Tibial artery (tissue), 4 donors: ENCODE measurements at regions not wholly inside any gene's neighbourhood (a gene's known extent, or its start where the extent isn't known, plus 50 kb on each side); places are given as distances from the start of the nearest gene placed in this dataset.

Source experiments
- DNase-seq, 2 donors: peaks; one replicate each; pipeline ENCODE4 v3.0.0-alpha.2; 2019
- H3K27ac ChIP-seq, 2 donors: fragments of 200-600 bp; sonication (generic) in 1 of 2; 1 replicate in 1 of 2; 2 replicates in 1 of 2; pipeline ENCODE4 v1.5.1; 2018 to 2019; ENCODE audit warnings: mild to moderate bottlenecking in 1 of 2
- H3K27me3 ChIP-seq, 2 donors: fragments of 200-600 bp; sonication (generic) in 1 of 2; one replicate each; pipeline versions ENCODE4 v1.5.1 to v1.6.0; 2016 to 2019
- H3K36me3 ChIP-seq, 3 donors: fragments of 200-600 bp; sonication (generic) in 2 of 3; one replicate each; pipeline ENCODE4 v1.5.1; 2016 to 2019; ENCODE audit warnings: mild to moderate bottlenecking in 2 of 3
- H3K4me1 ChIP-seq, 4 donors: fragments of 200-600 bp; sonication (generic) in 2 of 4; 1 replicate in 3 of 4; 2 replicates in 1 of 4; pipeline ENCODE4 v1.5.1; 2016 to 2019
- H3K4me3 ChIP-seq, 2 donors: fragments of 200-600 bp; sonication (generic) in 1 of 2; 1 replicate in 1 of 2; 2 replicates in 1 of 2; pipeline ENCODE4 v1.5.1; 2018 to 2019; ENCODE audit warnings: mild to moderate bottlenecking in 2 of 2
- H3K9me3 ChIP-seq, 3 donors: fragments of 200-600 bp; sonication (generic) in 1 of 3; one replicate each; pipeline ENCODE4 v1.5.1; 2016 to 2019
- intact Hi-C: fragments of 100-400 bp; cut with DNase I; formaldehyde crosslinking; loops from one replicate; pipeline ENCODE4 v1.15.0; 2023; ENCODE audit warnings: low total_unique reads
- TF ChIP-seq, protein P1 (sequence below), 2 experiments: fragments of 200-600 bp in 1 of 2; fragments of 450-650 bp in 1 of 2; IDR thresholded peaks; one replicate each; pipeline ENCODE4 v1.5.1; 2017 to 2019; ENCODE audit warnings: antibody characterized with exemption in 2 of 2, mild to moderate bottlenecking in 1 of 2, moderate library complexity in 1 of 2

DNA sequence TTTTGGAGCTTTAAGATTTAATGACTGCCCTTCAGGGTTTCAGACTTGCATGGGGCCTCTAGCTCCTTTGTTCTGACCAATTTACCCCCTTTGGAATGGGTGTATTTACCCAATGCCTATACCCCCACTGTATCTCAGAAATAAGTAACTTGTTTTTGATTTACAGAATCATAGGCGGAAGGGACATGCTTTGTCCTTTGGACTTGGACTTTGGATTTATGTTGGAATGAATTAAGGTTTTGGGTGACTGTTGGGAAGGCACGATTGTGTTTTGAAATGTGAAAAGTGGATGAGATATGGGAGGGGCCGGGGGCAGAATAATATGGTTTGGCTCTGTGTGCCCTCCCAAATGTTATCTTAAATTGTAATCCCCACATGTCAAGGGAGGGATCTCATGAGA is 1824.7 kb downstream of the PCDH7 start:
- Histone ChIP-seq H3K27me3 (no peaks in the 10 kb centered on the region), H3K4me3 (no peak overlapping the region), H3K27ac (no peak overlapping the region), H3K36me3 (no peaks in the 10 kb centered on the region), H3K4me1 (no peaks in the 10 kb centered on the region), H3K9me3 (no peaks in the 10 kb centered on the region)
- intact Hi-C loops = no loop called here
- TF ChIP-seq, protein P1, sequence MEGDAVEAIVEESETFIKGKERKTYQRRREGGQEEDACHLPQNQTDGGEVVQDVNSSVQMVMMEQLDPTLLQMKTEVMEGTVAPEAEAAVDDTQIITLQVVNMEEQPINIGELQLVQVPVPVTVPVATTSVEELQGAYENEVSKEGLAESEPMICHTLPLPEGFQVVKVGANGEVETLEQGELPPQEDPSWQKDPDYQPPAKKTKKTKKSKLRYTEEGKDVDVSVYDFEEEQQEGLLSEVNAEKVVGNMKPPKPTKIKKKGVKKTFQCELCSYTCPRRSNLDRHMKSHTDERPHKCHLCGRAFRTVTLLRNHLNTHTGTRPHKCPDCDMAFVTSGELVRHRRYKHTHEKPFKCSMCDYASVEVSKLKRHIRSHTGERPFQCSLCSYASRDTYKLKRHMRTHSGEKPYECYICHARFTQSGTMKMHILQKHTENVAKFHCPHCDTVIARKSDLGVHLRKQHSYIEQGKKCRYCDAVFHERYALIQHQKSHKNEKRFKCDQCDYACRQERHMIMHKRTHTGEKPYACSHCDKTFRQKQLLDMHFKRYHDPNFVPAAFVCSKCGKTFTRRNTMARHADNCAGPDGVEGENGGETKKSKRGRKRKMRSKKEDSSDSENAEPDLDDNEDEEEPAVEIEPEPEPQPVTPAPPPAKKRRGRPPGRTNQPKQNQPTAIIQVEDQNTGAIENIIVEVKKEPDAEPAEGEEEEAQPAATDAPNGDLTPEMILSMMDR (IDR thresholded peaks at IDR 0.05) = no peak
- DNase-seq = no peak

DNA sequence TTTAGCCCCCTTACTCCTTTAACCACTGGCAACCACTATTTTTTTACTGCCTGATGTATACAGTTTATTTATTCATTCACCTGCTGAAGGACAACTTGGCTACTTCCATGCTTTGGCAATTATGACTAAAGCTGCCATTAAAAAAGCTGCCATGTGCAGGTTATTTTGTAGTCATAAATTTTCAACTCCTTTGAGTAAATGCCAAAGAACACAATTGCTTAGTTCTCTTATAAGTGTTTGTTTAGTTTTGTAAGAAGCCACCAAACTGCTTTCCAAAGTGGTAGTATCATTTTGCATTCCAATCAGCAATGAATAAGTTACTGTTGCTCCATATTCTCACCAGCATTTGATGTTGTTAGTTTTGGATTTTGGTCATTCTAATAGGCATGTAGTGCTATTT is 1831.8 kb downstream of the PCDH7 start:
- H3K36me3 ChIP-seq = no peaks in the 10 kb centered on the region
- intact Hi-C loops = no loop called here
- H3K27ac ChIP-seq = no peak overlapping the region
- H3K4me3 ChIP-seq = no peak overlapping the region
- TF ChIP-seq, protein P1 (IDR thresholded peaks at IDR 0.05) = no peak
- no peak for DNase-seq
- H3K9me3 ChIP-seq = no peaks in the 10 kb centered on the region
- H3K4me1 ChIP-seq = no peaks in the 10 kb centered on the region
- no peaks in the 10 kb centered on the region for H3K27me3 ChIP-seq

DNA sequence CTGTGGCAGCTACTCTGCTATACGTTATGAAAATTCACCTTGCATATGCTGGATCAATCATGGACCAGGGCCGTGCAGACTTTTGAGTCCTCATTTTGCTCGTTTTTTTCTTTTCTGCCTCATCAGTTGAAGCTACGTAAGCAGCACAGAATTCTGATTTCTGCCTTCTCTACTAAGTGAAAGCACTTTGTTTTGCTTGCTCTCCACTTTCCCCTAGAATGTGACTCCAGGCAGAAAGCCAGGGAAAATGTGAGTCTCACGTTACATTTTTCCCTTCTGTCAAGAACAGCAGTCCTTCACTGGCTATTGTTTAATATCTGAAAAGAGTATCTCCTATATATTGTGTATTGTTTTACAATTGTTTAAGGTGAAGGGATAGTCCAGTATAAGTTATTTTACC is 1840.1 kb downstream of the PCDH7 start:
- no peaks in the 10 kb centered on the region for H3K36me3 ChIP-seq
- H3K4me3 ChIP-seq = no peak overlapping the region
- no peaks in the 10 kb centered on the region for H3K27me3 ChIP-seq
- no peak for DNase-seq
- no peaks in the 10 kb centered on the region for H3K4me1 ChIP-seq
- intact Hi-C loops = no loop called here
- TF ChIP-seq, protein P1 (IDR thresholded peaks at IDR 0.05) = no peak
- H3K9me3 ChIP-seq = no peaks in the 10 kb centered on the region
- no peak overlapping the region for H3K27ac ChIP-seq

DNA sequence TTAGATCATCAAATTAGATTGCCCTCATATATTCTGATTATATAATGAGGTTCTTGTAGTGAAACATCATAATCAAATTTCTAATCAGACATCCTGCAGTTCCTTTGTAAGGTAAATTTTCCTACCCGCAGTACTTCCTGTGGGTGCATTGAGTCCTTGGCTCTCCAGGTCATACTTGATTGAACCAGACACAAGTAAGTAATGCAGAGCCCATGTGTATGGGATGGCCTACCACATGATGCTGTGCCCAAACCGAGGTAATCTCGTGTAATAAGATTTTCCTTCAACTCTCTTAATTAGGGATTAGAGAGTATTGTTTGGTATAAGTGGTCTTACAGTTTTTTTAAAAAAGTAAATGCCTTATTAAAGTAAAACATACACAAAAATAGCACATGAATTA is 1841.8 kb downstream of the PCDH7 start:
- no peak overlapping the region for H3K27ac ChIP-seq
- no peaks in the 10 kb centered on the region for H3K36me3 ChIP-seq
- intact Hi-C loops = no loop called here
- H3K4me3 ChIP-seq = no peak overlapping the region
- no peaks in the 10 kb centered on the region for H3K4me1 ChIP-seq
- no peaks in the 10 kb centered on the region for H3K27me3 ChIP-seq
- TF ChIP-seq, protein P1 (IDR thresholded peaks at IDR 0.05) = no peak
- DNase-seq = no peak
- no peaks in the 10 kb centered on the region for H3K9me3 ChIP-seq

DNA sequence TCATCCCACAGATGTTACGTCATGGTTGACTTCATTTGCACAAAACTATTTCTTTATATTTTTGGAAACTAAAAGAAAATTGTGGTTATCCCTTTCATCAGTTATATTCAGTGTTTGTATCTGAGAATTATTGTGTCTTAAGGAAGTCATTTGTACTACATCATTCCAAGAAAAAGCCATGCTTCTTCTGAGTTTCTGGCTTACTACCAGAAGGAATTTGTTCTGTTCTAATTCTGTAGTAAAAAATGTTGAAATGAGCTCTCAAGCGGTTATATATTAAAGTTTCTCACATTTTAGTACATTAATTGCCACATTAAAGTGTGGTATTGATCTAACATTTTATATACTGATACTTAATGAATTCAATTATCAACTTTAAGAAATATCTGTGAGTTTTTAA is 1844.5 kb downstream of the PCDH7 start:
- TF ChIP-seq, protein P1 (IDR thresholded peaks at IDR 0.05) = no peak
- no peak for DNase-seq
- no peaks in the 10 kb centered on the region for H3K36me3 ChIP-seq
- no peak overlapping the region for H3K4me3 ChIP-seq
- H3K27ac ChIP-seq = no peak overlapping the region
- no peaks in the 10 kb centered on the region for H3K4me1 ChIP-seq
- H3K9me3 ChIP-seq = no peaks in the 10 kb centered on the region
- intact Hi-C loops = no loop called here
- H3K27me3 ChIP-seq = no peaks in the 10 kb centered on the region

DNA sequence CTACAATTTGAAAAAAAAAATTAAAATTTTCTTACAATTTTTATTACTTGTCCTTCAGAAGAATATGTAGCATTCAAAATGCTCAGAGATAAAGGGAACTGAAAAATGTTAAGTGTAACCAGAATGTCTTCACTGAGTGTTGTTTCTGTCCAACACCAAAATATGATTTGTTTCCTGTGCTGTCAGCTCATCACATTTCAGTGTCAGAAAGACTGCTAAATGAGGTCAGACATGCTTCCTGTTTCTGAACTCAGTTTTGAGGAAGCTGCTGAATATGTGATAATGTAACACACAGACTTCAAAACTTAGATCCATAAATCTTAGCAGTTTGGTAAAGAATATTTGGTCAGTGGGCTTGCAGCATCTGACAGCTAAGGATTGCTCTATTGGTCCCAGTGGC is 1849.7 kb downstream of the PCDH7 start:
- no peak overlapping the region for H3K4me3 ChIP-seq
- intact Hi-C loops = no loop called here
- no peak for DNase-seq

More for the DNA sequence above, 1849.7 kb downstream of the PCDH7 start:
- no peaks in the 10 kb centered on the region for H3K9me3 ChIP-seq
- TF ChIP-seq, protein P1 (IDR thresholded peaks at IDR 0.05) = no peak
- no peaks in the 10 kb centered on the region for H3K4me1 ChIP-seq
- no peak overlapping the region for H3K27ac ChIP-seq
- H3K27me3 ChIP-seq = no peaks in the 10 kb centered on the region
- H3K36me3 ChIP-seq = no peaks in the 10 kb centered on the region
